Left lung (tissue), 4 donors: ENCODE measurements at regions not wholly inside any gene's neighbourhood (a gene's known extent, or its start where the extent isn't known, plus 50 kb on each side); places are given as distances from the start of the nearest gene placed in this dataset.

ENCODE experiments used
- ATAC-seq: fragments of 200-7000 bp; cut with Tn5 transposase; one replicate; pipeline ENCODE4 v1.9.1; 2020; ENCODE audit warnings: moderate library complexity
- DNase-seq, 4 donors: peaks; one replicate each; pipeline ENCODE4 v3.0.0-alpha.2; 2013 to 2020
- H3K27ac ChIP-seq, 2 donors: fragments of 200-600 bp; sonication (generic) in 1 of 2; one replicate each; pipeline versions ENCODE4 v1.5.0 to v1.8.0; 2020 to 2021
- H3K27me3 ChIP-seq, 2 donors: fragments of 200-600 bp; sonication (generic) in 1 of 2; one replicate each; pipeline versions ENCODE4 v1.5.0 to v1.8.0; 2020 to 2021
- H3K36me3 ChIP-seq, 2 donors: fragments of 200-600 bp; sonication (generic) in 1 of 2; one replicate each; pipeline versions ENCODE4 v1.5.0 to v1.8.0; 2020 to 2021
- H3K4me1 ChIP-seq, 2 donors: fragments of 200-600 bp; one replicate each; pipeline ENCODE4 v1.8.0; 2021
- H3K4me3 ChIP-seq, 2 donors: fragments of 200-600 bp; sonication (generic) in 1 of 2; one replicate each; pipeline versions ENCODE4 v1.5.0 to v1.8.0; 2020 to 2021; ENCODE audit warnings: mild to moderate bottlenecking in 1 of 2
- H3K9me3 ChIP-seq, 2 donors: fragments of 200-600 bp; sonication (generic) in 1 of 2; one replicate each; pipeline versions ENCODE4 v1.5.0 to v1.8.0; 2020 to 2021
- intact Hi-C, 2 donors: fragments of 100-400 bp; cut with DNase I; formaldehyde crosslinking; loops; one replicate each; pipeline versions ENCODE4 v1.11.2 to v1.14.2; 2022
- TF ChIP-seq, protein P1 (sequence below), 2 donors: fragments of 200-600 bp; sonication (generic) in 1 of 2; IDR thresholded peaks; one replicate each; pipeline versions ENCODE4 v1.5.0 to v1.8.0; 2021; ENCODE audit warnings: antibody characterized with exemption in 2 of 2
- donor health status: DM: no; HTN: yes; CAD: no.
- donor health status: DM: no; HTN: no; CAD: no.

DNA sequence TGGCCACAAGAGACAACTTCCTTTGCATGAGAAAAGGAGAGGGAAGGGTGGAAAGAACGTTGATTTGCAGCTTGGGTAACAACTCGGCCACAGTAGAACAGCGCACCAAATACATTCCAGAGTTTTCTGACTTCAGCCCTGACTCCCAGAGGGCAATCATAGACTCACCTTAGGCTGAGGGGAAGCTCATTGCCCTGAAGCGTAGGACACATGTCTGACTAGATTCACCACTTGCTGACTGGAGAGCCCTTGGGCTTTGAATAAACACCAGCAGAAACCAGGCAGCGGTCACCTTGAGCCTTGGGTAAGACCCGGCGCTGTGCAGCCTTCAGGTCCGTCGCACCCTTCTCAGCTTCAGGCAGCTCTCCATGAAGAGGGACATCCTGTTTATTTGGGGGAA lies 151.8 kb upstream of the GRIA4 start:
- intact Hi-C loops, result no loop called here
- no peaks in the 10 kb centered on the region for H3K27me3 ChIP-seq
- no peaks in the 10 kb centered on the region for H3K4me1 ChIP-seq
- no peaks in the 10 kb centered on the region for H3K9me3 ChIP-seq
- no peak overlapping the region for H3K4me3 ChIP-seq
- no peak overlapping the region for H3K27ac ChIP-seq
- no peak for ATAC-seq
- TF ChIP-seq, protein P1, sequence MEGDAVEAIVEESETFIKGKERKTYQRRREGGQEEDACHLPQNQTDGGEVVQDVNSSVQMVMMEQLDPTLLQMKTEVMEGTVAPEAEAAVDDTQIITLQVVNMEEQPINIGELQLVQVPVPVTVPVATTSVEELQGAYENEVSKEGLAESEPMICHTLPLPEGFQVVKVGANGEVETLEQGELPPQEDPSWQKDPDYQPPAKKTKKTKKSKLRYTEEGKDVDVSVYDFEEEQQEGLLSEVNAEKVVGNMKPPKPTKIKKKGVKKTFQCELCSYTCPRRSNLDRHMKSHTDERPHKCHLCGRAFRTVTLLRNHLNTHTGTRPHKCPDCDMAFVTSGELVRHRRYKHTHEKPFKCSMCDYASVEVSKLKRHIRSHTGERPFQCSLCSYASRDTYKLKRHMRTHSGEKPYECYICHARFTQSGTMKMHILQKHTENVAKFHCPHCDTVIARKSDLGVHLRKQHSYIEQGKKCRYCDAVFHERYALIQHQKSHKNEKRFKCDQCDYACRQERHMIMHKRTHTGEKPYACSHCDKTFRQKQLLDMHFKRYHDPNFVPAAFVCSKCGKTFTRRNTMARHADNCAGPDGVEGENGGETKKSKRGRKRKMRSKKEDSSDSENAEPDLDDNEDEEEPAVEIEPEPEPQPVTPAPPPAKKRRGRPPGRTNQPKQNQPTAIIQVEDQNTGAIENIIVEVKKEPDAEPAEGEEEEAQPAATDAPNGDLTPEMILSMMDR (IDR thresholded peaks at IDR 0.05), result no peak
- H3K36me3 ChIP-seq, result no peaks in the 10 kb centered on the region
- DNase-seq, result no peak

DNA sequence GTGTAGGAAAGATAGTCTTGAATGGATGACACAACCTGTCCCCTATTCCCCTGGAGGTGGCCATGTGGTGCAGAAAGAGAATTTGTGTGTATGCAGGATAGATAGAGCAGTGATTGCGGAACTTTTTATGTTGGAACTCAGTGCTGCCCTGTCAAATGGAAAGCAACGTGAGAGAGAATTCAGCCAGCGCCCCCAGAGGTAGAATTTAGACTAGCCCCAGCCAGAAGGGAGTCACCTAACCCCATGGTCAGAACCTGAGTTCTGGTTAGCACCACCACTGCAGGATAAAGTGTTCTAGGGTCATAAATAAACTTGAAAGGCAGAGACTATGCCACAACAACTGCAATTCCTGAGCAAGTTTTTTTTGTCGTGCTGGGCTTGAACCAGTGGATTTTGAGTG lies 152.9 kb upstream of the GRIA4 start:
- Histone ChIP-seq H3K4me1 (no peaks in the 10 kb centered on the region), H3K27me3 (no peaks in the 10 kb centered on the region), H3K9me3 (no peaks in the 10 kb centered on the region), H3K27ac (no peak overlapping the region), H3K36me3 (no peaks in the 10 kb centered on the region), H3K4me3 (no peak overlapping the region)
- no peak for ATAC-seq
- TF ChIP-seq, protein P1 (IDR thresholded peaks at IDR 0.05), result no peak
- intact Hi-C loops, result no loop called here
- DNase-seq, result no peak

DNA sequence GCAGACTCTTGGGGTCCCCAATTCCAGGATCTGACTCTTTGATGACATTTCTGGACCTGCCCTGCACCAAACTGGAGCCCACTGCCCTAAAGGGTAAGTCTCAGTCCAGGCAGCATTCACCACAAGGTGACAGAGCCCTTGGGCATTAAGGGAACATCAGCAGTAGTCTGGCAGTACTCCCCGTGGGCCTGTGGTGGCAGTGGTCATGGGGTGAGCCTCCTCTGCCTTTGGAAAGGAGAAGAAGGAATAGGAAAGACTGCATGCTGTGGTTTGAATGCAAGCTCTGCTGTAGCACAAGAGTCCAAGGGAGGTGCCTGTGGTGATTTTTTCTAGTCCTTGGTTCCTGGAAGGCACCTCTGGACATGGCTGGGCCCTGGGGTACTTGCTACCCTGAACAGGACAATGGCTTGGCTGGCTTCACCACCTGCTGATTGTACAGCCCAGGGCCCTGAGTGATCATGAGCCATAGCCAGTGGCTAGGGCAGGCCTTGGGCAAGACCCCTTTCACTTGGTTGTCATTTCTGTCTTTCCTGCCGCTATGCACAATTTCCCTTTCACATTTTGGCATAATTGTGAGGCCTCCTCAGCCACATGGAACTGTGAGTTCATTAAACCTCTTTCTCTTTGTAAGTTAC lies 160.7 kb upstream of the GRIA4 start:
- Histone ChIP-seq H3K27ac (no peak overlapping the region), H3K9me3 (peaks cover 0 to 9% of the 10 kb centered on the region in 2 donors), H3K4me1 (no peaks in the 10 kb centered on the region), H3K27me3 (no peaks in the 10 kb centered on the region), H3K36me3 (no peaks in the 10 kb centered on the region), H3K4me3 (no peak overlapping the region)
- ATAC-seq (no peak), DNase-seq (no peak)
- intact Hi-C loops, result no loop called here
- TF ChIP-seq, protein P1 (IDR thresholded peaks at IDR 0.05), result no peak

DNA sequence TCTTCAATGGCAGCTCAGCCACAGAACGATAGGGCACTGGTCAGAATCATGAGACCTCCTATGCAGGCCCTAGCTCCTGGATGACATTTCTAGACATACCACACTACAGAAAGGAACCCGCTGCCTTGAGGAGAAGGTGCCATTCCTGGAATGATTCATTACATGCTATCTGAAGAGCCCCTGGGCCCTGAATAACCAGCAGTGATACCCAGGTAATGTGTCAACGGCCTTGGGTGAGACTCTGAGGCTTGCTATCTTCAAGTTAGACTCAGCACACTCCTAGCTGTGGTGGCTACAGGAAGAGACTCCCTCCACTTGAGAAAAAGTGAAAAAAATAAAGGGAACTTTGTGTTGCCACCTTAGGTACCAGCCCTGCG lies 161.2 kb upstream of the GRIA4 start:
- Histone ChIP-seq H3K9me3 (peaks cover 0 to 14% of the 10 kb centered on the region in 2 donors), H3K36me3 (no peaks in the 10 kb centered on the region), H3K27ac (no peak overlapping the region), H3K27me3 (no peaks in the 10 kb centered on the region), H3K4me3 (no peak overlapping the region), H3K4me1 (no peaks in the 10 kb centered on the region)
- TF ChIP-seq, protein P1 (IDR thresholded peaks at IDR 0.05), result no peak
- intact Hi-C loops, result no loop called here
- DNase-seq, result no peak
- no peak for ATAC-seq

DNA sequence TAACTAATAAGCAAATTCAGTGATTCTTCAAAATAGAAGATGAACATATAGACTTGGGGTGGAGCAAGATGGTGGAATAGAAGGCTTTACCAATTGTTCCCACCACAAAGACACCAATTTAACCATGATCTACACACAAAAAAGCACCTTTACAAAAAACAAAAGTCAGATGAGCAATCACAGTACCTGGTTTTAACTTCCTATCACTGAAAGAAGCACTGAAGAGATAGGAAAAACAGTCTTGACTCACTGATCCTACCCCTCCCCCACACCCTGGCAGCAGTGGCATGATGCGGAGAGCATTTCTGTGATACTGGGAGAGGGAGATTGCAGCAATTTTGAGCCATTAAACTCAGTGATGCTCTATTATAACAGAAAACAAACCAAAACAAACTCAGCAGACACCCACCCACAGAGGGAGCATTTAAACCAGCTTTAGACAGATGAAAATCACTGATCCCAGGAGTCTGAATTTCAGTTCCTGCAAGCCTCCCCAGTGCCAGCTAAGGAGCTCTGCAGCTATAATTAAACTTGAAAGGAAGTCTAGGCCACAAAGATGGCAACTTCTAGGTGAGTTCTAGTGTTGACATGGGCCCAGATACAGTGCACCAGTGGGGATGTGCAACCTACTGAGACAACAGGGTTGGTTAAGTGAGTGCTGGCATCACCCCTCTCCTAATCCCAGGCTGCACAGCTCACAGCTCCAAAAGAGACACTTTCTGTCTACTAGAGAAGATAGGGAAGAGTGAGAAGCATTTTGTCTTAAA lies 161.8 kb upstream of the GRIA4 start:
- TF ChIP-seq, protein P1 (IDR thresholded peaks at IDR 0.05), result no peak
- no peaks in the 10 kb centered on the region for H3K4me1 ChIP-seq
- intact Hi-C loops, result no loop called here
- DNase-seq, result no peak
- H3K27ac ChIP-seq, result no peak overlapping the region
- H3K4me3 ChIP-seq, result no peak overlapping the region
- ATAC-seq, result no peak
- no peaks in the 10 kb centered on the region for H3K36me3 ChIP-seq
- peaks cover 0 to 19% of the 10 kb centered on the region in 2 donors for H3K9me3 ChIP-seq
- H3K27me3 ChIP-seq, result no peaks in the 10 kb centered on the region
